DOHH2 (cell line): ENCODE measurements at regions not wholly inside any gene's neighbourhood (a gene's known extent, or its start where the extent isn't known, plus 50 kb on each side); places are given as distances from the start of the nearest gene placed in this dataset.

Experiments
- H3F3A ChIP-seq: fragments of 200-600 bp; sonication (generic), shearing (Covaris generic); 2 replicates; pipeline ENCODE4 v1.6.0; 2016; ENCODE audit warnings: antibody characterized with exemption, mild to moderate bottlenecking; ENCODE audit not compliant: control insufficient read depth, insufficient read depth
- H3K27ac ChIP-seq: fragments of 200-600 bp; sonication (generic); 2 replicates; pipeline ENCODE4 v1.5.1; 2014; ENCODE audit warnings: low read depth, mild to moderate bottlenecking, low read length, moderate library complexity
- H3K27me3 ChIP-seq: fragments of 200-600 bp; sonication (generic); 2 replicates; pipeline ENCODE4 v1.6.1; 2014; ENCODE audit warnings: mild to moderate bottlenecking, low read length, mixed read lengths; ENCODE audit not compliant: control insufficient read depth
- H3K36me3 ChIP-seq: fragments of 200-600 bp; sonication (generic); 2 replicates; pipeline ENCODE4 v1.6.1; 2014; ENCODE audit warnings: mild to moderate bottlenecking, low read length, moderate library complexity, mixed read lengths; ENCODE audit not compliant: control insufficient read depth
- H3K4me1 ChIP-seq: fragments of 200-600 bp; sonication (generic); 2 replicates; pipeline ENCODE4 v1.6.1; 2014; ENCODE audit warnings: mild to moderate bottlenecking, low read length, mixed read lengths; ENCODE audit not compliant: control insufficient read depth
- H3K4me2 ChIP-seq: fragments of 200-600 bp; sonication (generic); 2 replicates; pipeline ENCODE4 v1.6.0; 2014; ENCODE audit warnings: mild to moderate bottlenecking, low read length, moderate library complexity
- H3K4me3 ChIP-seq: fragments of 200-600 bp; sonication (generic); 2 replicates; pipeline ENCODE4 v1.5.1; 2014; ENCODE audit warnings: mild to moderate bottlenecking, low read length, mixed read lengths
- H3K79me2 ChIP-seq: fragments of 200-600 bp; sonication (generic); 2 replicates; pipeline ENCODE4 v1.6.1; 2014; ENCODE audit warnings: mild to moderate bottlenecking, low read length, mixed read lengths; ENCODE audit not compliant: control insufficient read depth
- H3K9me2 ChIP-seq: fragments of 200-600 bp; sonication (generic); replicated peaks from 2 replicates; pipeline ENCODE4 v1.6.1; 2014; ENCODE audit warnings: mild to moderate bottlenecking, low read length, mixed read lengths; ENCODE audit not compliant: control insufficient read depth
- H3K9me3 ChIP-seq: fragments of 200-600 bp; sonication (generic); 2 replicates; pipeline ENCODE4 v1.6.1; 2014; ENCODE audit warnings: antibody characterized with exemption, low read length, mixed read lengths; ENCODE audit not compliant: control insufficient read depth, insufficient read depth
- H4K20me1 ChIP-seq: fragments of 200-600 bp; sonication (generic); 2 replicates; pipeline ENCODE4 v1.6.0; 2014; ENCODE audit warnings: low read depth, mild to moderate bottlenecking, antibody characterized with exemption, low read length, moderate library complexity; ENCODE audit not compliant: control insufficient read depth, insufficient read depth
- EZH2phosphoT487 ChIP-seq: fragments of 200-600 bp; sonication (generic); IDR thresholded peaks from 2 replicates; pipeline ENCODE4 v1.6.1; 2017; ENCODE audit warnings: borderline replicate concordance, mild to moderate bottlenecking, antibody characterized with exemption, low read length, moderate library complexity, mixed read lengths
- TF ChIP-seq, protein P1 (sequence below): fragments of 200-600 bp; sonication (generic); IDR thresholded peaks from one replicate; pipeline ENCODE4 v1.5.1; 2014; ENCODE audit warnings: antibody characterized with exemption, mild to moderate bottlenecking, low read depth, low read length; ENCODE audit not compliant: poor library complexity, severe bottlenecking

GRCh38 chr10:111247781-111248389 lies 171.1 kb downstream of the ADRA2A start:
- Histone ChIP-seq H4K20me1 (no peaks in the 10 kb centered on the region), H3K27me3 (peaks cover 3% of the 10 kb centered on the region; the same call in 1 of the 2 replicates), H3K4me1 (no peaks in the 10 kb centered on the region), H3K36me3 (no peaks in the 10 kb centered on the region), H3F3A (no peaks in the 10 kb centered on the region), H3K9me3 (no peaks in the 10 kb centered on the region), H3K4me2 (no peak overlapping the region), H3K9me2 (no peaks in the 10 kb centered on the region), H3K27ac (no peak overlapping the region), H3K79me2 (no peaks in the 10 kb centered on the region), H3K4me3 (no peak overlapping the region)
- TF ChIP-seq, protein P1, sequence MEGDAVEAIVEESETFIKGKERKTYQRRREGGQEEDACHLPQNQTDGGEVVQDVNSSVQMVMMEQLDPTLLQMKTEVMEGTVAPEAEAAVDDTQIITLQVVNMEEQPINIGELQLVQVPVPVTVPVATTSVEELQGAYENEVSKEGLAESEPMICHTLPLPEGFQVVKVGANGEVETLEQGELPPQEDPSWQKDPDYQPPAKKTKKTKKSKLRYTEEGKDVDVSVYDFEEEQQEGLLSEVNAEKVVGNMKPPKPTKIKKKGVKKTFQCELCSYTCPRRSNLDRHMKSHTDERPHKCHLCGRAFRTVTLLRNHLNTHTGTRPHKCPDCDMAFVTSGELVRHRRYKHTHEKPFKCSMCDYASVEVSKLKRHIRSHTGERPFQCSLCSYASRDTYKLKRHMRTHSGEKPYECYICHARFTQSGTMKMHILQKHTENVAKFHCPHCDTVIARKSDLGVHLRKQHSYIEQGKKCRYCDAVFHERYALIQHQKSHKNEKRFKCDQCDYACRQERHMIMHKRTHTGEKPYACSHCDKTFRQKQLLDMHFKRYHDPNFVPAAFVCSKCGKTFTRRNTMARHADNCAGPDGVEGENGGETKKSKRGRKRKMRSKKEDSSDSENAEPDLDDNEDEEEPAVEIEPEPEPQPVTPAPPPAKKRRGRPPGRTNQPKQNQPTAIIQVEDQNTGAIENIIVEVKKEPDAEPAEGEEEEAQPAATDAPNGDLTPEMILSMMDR = no peak
- no peak for TF ChIP-seq EZH2phosphoT487

GRCh38 chr10:111249925-111250324 lies 173.1 kb downstream of the ADRA2A start:
- Histone ChIP-seq H3K27me3 (peaks cover 3% of the 10 kb centered on the region; the same call in 1 of the 2 replicates), H3F3A (no peaks in the 10 kb centered on the region), H3K9me2 (no peaks in the 10 kb centered on the region), H3K4me1 (no peaks in the 10 kb centered on the region), H3K4me3 (no peak overlapping the region), H3K79me2 (no peaks in the 10 kb centered on the region), H3K9me3 (no peaks in the 10 kb centered on the region), H3K27ac (no peak overlapping the region), H4K20me1 (no peaks in the 10 kb centered on the region), H3K36me3 (no peaks in the 10 kb centered on the region), H3K4me2 (no peak overlapping the region)
- TF ChIP-seq, protein P1 = no peak
- no peak for TF ChIP-seq EZH2phosphoT487

- H3F3A ChIP-seq = no peaks in the 10 kb centered on the region
- H3K4me1 ChIP-seq = no peaks in the 10 kb centered on the region
- no peak overlapping the region for H3K4me2 ChIP-seq
- TF ChIP-seq, protein P1 = no peak
- TF ChIP-seq EZH2phosphoT487 = no peak
- H3K4me3 ChIP-seq = no peak overlapping the region
- no peaks in the 10 kb centered on the region for H3K9me3 ChIP-seq
- H3K27me3 ChIP-seq = 0 out of 2 replicates have a peak, but pooled peaks cover 4% of the 10 kb centered on the region
- H3K79me2 ChIP-seq = no peaks in the 10 kb centered on the region
- H3K9me2 ChIP-seq = no peaks in the 10 kb centered on the region
- no peaks in the 10 kb centered on the region for H4K20me1 ChIP-seq
- no peak overlapping the region for H3K27ac ChIP-seq
- no peaks in the 10 kb centered on the region for H3K36me3 ChIP-seq
Measured at GRCh38 chr10:111261081-111261615, 184.3 kb downstream of the ADRA2A start.
